ENCODE measurements at regions not wholly inside any gene's neighbourhood (a gene's known extent, or its start where the extent isn't known, plus 50 kb on each side); places are given as distances from the start of the nearest gene placed in this dataset.
A peak's percentile ranks its signal among the peaks of the same experiment; 100 is the strongest.

GRCh38 chr9:109904666-109905065 lies 124.7 kb downstream of the PALM2AKAP2 start:
- H3K27me3 Mint-ChIP-seq (ENCODE audit: unreplicated experiment), result peaks cover 3% of the 10 kb centered on the region
- H3K27ac Mint-ChIP-seq (ENCODE audit: unreplicated experiment), result peak overlapping the region; percentile 28
- no peaks in the 10 kb centered on the region for H3K36me3 Mint-ChIP-seq (ENCODE audit: low read depth, unreplicated experiment)
- no peak overlapping the region for H3K4me3 Mint-ChIP-seq (ENCODE audit: unreplicated experiment)
- peaks cover 15% of the 10 kb centered on the region for H3K4me1 Mint-ChIP-seq (ENCODE audit: unreplicated experiment)
- DNase-seq (ENCODE audit: low spot score), result no peak
- TF ChIP-seq, protein P1, sequence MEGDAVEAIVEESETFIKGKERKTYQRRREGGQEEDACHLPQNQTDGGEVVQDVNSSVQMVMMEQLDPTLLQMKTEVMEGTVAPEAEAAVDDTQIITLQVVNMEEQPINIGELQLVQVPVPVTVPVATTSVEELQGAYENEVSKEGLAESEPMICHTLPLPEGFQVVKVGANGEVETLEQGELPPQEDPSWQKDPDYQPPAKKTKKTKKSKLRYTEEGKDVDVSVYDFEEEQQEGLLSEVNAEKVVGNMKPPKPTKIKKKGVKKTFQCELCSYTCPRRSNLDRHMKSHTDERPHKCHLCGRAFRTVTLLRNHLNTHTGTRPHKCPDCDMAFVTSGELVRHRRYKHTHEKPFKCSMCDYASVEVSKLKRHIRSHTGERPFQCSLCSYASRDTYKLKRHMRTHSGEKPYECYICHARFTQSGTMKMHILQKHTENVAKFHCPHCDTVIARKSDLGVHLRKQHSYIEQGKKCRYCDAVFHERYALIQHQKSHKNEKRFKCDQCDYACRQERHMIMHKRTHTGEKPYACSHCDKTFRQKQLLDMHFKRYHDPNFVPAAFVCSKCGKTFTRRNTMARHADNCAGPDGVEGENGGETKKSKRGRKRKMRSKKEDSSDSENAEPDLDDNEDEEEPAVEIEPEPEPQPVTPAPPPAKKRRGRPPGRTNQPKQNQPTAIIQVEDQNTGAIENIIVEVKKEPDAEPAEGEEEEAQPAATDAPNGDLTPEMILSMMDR (IDR thresholded peaks at IDR 0.05; ENCODE audit: unreplicated experiment), result no peak
- no peaks in the 10 kb centered on the region for H3K9me3 Mint-ChIP-seq (ENCODE audit: unreplicated experiment)

GRCh38 chr9:109905472-109905871 lies 125.5 kb downstream of the PALM2AKAP2 start:
- H3K4me3 Mint-ChIP-seq (ENCODE audit: unreplicated experiment), result no peak overlapping the region
- no peak for DNase-seq (ENCODE audit: low spot score)
- H3K4me1 Mint-ChIP-seq (ENCODE audit: unreplicated experiment), result peaks cover 15% of the 10 kb centered on the region
- no peaks in the 10 kb centered on the region for H3K9me3 Mint-ChIP-seq (ENCODE audit: unreplicated experiment)
- TF ChIP-seq, protein P1 (IDR thresholded peaks at IDR 0.05; ENCODE audit: unreplicated experiment), result no peak
- H3K36me3 Mint-ChIP-seq (ENCODE audit: low read depth, unreplicated experiment), result no peaks in the 10 kb centered on the region
- peaks cover 3% of the 10 kb centered on the region for H3K27me3 Mint-ChIP-seq (ENCODE audit: unreplicated experiment)
- H3K27ac Mint-ChIP-seq (ENCODE audit: unreplicated experiment), result peak overlapping the region; percentile 33

DNA sequence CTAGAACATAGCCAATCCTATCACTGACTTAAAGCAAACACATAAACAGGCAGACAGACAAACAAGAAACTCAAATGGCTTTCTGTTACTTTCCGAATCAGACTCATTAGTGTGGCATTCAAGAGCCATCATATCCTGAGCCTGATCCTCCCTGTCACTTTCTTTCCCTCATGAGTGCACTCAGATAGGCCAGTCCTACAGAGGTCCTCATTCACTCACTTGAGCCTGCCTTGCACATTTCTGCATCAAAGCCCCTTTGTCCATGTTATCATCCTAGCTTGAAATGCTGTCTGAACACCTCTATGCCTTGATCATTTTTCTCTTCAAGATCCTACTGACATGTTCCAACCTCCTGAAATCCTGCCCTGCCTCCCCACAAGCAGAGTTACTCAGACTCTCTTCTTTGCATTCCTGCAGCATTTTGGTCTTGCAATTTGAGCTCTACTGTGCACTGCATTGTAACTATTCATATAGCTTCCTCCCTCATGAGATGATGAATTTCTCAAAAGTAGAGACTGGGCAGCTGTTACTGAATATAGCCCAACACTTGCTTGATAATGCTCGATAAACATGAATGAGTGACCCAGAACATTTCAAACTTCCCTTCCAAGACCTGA lies 126.9 kb downstream of the PALM2AKAP2 start:
- no peak for DNase-seq (ENCODE audit: low spot score)
- TF ChIP-seq, protein P1 (IDR thresholded peaks at IDR 0.05; ENCODE audit: unreplicated experiment), result no peak
- H3K4me3 Mint-ChIP-seq (ENCODE audit: unreplicated experiment), result no peak overlapping the region
- peaks cover 3% of the 10 kb centered on the region for H3K27me3 Mint-ChIP-seq (ENCODE audit: unreplicated experiment)
- H3K36me3 Mint-ChIP-seq (ENCODE audit: low read depth, unreplicated experiment), result no peaks in the 10 kb centered on the region
- H3K27ac Mint-ChIP-seq (ENCODE audit: unreplicated experiment), result no peak overlapping the region
- H3K9me3 Mint-ChIP-seq (ENCODE audit: unreplicated experiment), result no peaks in the 10 kb centered on the region
- H3K4me1 Mint-ChIP-seq (ENCODE audit: unreplicated experiment), result peaks cover 15% of the 10 kb centered on the region

- Mint-ChIP-seq H3K9me3 (ENCODE audit: unreplicated experiment) (no peaks in the 10 kb centered on the region), H3K36me3 (ENCODE audit: low read depth, unreplicated experiment) (no peaks in the 10 kb centered on the region), H3K27ac (ENCODE audit: unreplicated experiment) (no peak overlapping the region)
These were observed 127.4 kb downstream of the PALM2AKAP2 start for GRCh38 chr9:109907400-109907799.

More at GRCh38 chr9:109907400-109907799, 127.4 kb downstream of the PALM2AKAP2 start:
- TF ChIP-seq, protein P1 (IDR thresholded peaks at IDR 0.05; ENCODE audit: unreplicated experiment), result peak; percentile 12
- peak; percentile 70 for DNase-seq (ENCODE audit: low spot score)
- H3K4me3 Mint-ChIP-seq (ENCODE audit: unreplicated experiment), result peak overlapping the region; percentile 59
- peaks cover 3% of the 10 kb centered on the region for H3K27me3 Mint-ChIP-seq (ENCODE audit: unreplicated experiment)
- H3K4me1 Mint-ChIP-seq (ENCODE audit: unreplicated experiment), result peaks cover 15% of the 10 kb centered on the region
